ENCODE measurements at regions not wholly inside any gene's neighbourhood (a gene's known extent, or its start where the extent isn't known, plus 50 kb on each side); places are given as distances from the start of the nearest gene placed in this dataset.

- no peak for TF ChIP-seq FOXM1 (IDR thresholded peaks at IDR 0.05; ENCODE audit: borderline replicate concordance)
- TF ChIP-seq SP1 (IDR thresholded peaks at IDR 0.05), result no peak
These were observed 217.1 kb upstream of the SPRY2 start for GRCh38 chr13:80558074-80558473.
